ENCODE measurements at regions not wholly inside any gene's neighbourhood (a gene's known extent, or its start where the extent isn't known, plus 50 kb on each side); places are given as distances from the start of the nearest gene placed in this dataset.

- peaks cover 4% of the 10 kb centered on the region for H3K9me3 Mint-ChIP-seq (ENCODE audit: low read depth)
- no peak overlapping the region for H3K4me3 Mint-ChIP-seq (ENCODE audit: unreplicated experiment)
- no peak overlapping the region for H3K27ac Mint-ChIP-seq (ENCODE audit: unreplicated experiment)
- H3K27me3 Mint-ChIP-seq (ENCODE audit: low read depth) = no peaks in the 10 kb centered on the region
- no peak for DNase-seq (ENCODE audit: low spot score)
- TF ChIP-seq, protein P1, sequence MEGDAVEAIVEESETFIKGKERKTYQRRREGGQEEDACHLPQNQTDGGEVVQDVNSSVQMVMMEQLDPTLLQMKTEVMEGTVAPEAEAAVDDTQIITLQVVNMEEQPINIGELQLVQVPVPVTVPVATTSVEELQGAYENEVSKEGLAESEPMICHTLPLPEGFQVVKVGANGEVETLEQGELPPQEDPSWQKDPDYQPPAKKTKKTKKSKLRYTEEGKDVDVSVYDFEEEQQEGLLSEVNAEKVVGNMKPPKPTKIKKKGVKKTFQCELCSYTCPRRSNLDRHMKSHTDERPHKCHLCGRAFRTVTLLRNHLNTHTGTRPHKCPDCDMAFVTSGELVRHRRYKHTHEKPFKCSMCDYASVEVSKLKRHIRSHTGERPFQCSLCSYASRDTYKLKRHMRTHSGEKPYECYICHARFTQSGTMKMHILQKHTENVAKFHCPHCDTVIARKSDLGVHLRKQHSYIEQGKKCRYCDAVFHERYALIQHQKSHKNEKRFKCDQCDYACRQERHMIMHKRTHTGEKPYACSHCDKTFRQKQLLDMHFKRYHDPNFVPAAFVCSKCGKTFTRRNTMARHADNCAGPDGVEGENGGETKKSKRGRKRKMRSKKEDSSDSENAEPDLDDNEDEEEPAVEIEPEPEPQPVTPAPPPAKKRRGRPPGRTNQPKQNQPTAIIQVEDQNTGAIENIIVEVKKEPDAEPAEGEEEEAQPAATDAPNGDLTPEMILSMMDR (IDR thresholded peaks at IDR 0.05) = no peak
- no peaks in the 10 kb centered on the region for H3K4me1 Mint-ChIP-seq (ENCODE audit: low read depth)
- H3K36me3 Mint-ChIP-seq (ENCODE audit: low read depth) = no peaks in the 10 kb centered on the region
Observed at GRCh38 chr5:91839233-91839632, 456.1 kb upstream of the ARRDC3 start.

GRCh38 chr5:91830361-91830953, 447.3 kb upstream of the ARRDC3 start:
- Mint-ChIP-seq H3K36me3 (ENCODE audit: low read depth) (no peaks in the 10 kb centered on the region), H3K4me3 (ENCODE audit: unreplicated experiment) (no peak overlapping the region)

DNA sequence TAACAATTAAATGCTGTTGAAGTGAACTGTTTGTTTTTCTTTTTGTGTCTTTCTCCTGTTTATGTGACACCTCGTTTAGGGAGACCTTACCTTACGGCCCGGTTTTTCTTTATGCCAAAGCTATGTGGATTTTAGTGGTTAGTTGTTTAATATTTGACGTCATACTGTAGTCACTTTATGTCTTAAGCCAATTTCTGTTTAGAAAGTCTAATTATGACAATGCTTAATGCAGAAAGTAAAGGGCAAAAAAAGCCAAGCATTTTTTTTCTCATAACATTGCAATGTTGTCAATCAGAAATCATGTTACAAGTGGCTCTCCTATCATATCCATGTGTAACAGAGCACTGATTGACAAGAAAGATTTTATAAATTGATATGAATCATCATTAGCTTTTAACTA, 442.5 kb upstream of the ARRDC3 start:
- DNase-seq (ENCODE audit: low spot score) = no peak
- Mint-ChIP-seq H3K4me1 (ENCODE audit: low read depth) (peaks cover 3% of the 10 kb centered on the region), H3K9me3 (ENCODE audit: low read depth) (peaks cover 6% of the 10 kb centered on the region), H3K27me3 (ENCODE audit: low read depth) (no peaks in the 10 kb centered on the region), H3K4me3 (ENCODE audit: unreplicated experiment) (no peak overlapping the region), H3K36me3 (ENCODE audit: low read depth) (no peaks in the 10 kb centered on the region), H3K27ac (ENCODE audit: unreplicated experiment) (no peak overlapping the region)
- TF ChIP-seq, protein P1 (IDR thresholded peaks at IDR 0.05) = no peak

More at GRCh38 chr5:91830361-91830953, 447.3 kb upstream of the ARRDC3 start:
- TF ChIP-seq, protein P1 (IDR thresholded peaks at IDR 0.05) = no peak
- H3K4me1 Mint-ChIP-seq (ENCODE audit: low read depth) = peaks cover 3% of the 10 kb centered on the region
- DNase-seq (ENCODE audit: low spot score) = no peak
- no peak overlapping the region for H3K27ac Mint-ChIP-seq (ENCODE audit: unreplicated experiment)
- H3K27me3 Mint-ChIP-seq (ENCODE audit: low read depth) = no peaks in the 10 kb centered on the region
- H3K9me3 Mint-ChIP-seq (ENCODE audit: low read depth) = no peaks in the 10 kb centered on the region

GRCh38 chr5:91824406-91824805, 441.3 kb upstream of the ARRDC3 start:
- Mint-ChIP-seq H3K9me3 (ENCODE audit: low read depth) (peaks cover 6% of the 10 kb centered on the region), H3K4me1 (ENCODE audit: low read depth) (peaks cover 3% of the 10 kb centered on the region), H3K36me3 (ENCODE audit: low read depth) (no peaks in the 10 kb centered on the region), H3K4me3 (ENCODE audit: unreplicated experiment) (no peak overlapping the region), H3K27me3 (ENCODE audit: low read depth) (no peaks in the 10 kb centered on the region), H3K27ac (ENCODE audit: unreplicated experiment) (no peak overlapping the region)
- TF ChIP-seq, protein P1 (IDR thresholded peaks at IDR 0.05) = no peak
- DNase-seq (ENCODE audit: low spot score) = no peak

DNA sequence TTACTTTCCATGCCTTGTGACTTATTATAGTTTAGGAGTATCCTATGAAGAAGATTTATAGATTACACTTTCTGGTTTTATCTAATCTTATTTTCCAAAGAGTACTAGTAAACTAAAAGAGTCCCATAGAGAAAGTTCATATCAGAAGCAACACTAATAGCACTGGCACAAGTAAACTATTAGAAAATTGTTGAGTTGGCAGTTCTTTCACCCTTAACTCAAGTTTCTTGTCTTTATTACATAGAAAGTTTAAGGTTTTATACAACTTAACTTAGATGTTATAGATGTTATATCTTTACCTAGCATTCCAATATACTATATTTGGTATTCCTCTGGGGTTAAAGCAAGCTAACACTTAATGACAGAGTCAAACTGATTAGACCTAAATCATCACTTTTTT, 437.8 kb upstream of the ARRDC3 start:
- Mint-ChIP-seq H3K36me3 (ENCODE audit: low read depth) (no peaks in the 10 kb centered on the region), H3K27me3 (ENCODE audit: low read depth) (no peaks in the 10 kb centered on the region), H3K9me3 (ENCODE audit: low read depth) (peaks cover 6% of the 10 kb centered on the region), H3K4me3 (ENCODE audit: unreplicated experiment) (no peak overlapping the region), H3K4me1 (ENCODE audit: low read depth) (no peaks in the 10 kb centered on the region), H3K27ac (ENCODE audit: unreplicated experiment) (no peak overlapping the region)
- no peak for DNase-seq (ENCODE audit: low spot score)
- TF ChIP-seq, protein P1 (IDR thresholded peaks at IDR 0.05) = no peak
